ENCODE measurements at regions not wholly inside any gene's neighbourhood (a gene's known extent, or its start where the extent isn't known, plus 50 kb on each side); places are given as distances from the start of the nearest gene placed in this dataset.

- DNase-seq (ENCODE audit: low spot score) = no peak
- intact Hi-C loops (cut with DNase I) = no loop called here
These were observed 235.2 kb upstream of the IRF2BP2 start for GRCh38 chr1:234845097-234845660.

- no peak for DNase-seq (ENCODE audit: low spot score)
- intact Hi-C loops (cut with DNase I) = no loop called here
These were observed 234.6 kb upstream of the IRF2BP2 start for GRCh38 chr1:234844479-234845031.

DNA sequence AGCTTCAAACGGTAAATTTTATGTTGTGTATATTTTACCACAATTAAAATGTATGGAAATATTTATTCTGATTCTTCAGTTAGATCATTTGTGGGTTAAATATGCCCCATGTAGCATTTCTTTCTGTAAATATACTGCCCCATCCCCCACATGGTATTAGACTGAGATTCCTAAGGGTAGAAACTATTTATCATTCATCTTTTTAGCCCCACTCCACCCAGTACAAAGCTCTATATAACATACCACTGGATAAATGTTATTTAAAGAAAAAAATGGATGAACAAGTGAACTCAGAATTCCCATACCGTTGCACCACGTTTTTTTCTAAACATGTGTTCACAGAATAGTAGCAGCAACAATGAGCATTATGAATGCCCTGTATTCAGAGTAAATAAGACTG lies 234.0 kb upstream of the IRF2BP2 start:
- DNase-seq (ENCODE audit: low spot score) = no peak
- intact Hi-C loops (cut with DNase I) = no loop called here

- intact Hi-C loops (cut with DNase I) = no loop called here
- no peak for DNase-seq (ENCODE audit: low spot score)
These were observed 233.0 kb upstream of the IRF2BP2 start for GRCh38 chr1:234842726-234843641.

DNA sequence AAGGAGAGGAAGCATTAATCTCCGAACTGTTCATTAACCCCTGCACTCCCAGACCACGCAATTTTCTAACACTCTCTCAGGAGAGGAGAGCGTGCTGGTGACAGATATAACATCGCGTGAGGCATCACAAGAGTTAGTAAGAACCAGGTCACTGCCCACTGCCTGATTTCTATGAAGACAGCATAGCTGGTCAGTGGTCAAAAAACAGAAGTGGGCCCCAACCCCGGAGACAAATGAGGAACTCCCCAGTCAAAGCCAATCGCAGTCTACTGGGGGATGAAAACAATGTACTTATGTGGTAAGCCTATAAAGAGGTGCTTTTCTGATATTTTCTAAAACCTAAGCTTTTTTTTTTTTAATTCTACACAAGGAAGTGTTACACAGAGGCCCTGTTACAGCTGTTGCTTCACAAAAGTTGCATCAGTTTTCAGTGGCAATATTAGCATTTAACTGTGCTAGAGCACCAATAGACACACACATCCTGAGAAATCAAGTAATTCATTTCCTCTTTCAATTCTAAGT lies 231.8 kb upstream of the IRF2BP2 start:
- intact Hi-C loops (cut with DNase I) = no loop called here
- DNase-seq (ENCODE audit: low spot score) = no peak

DNA sequence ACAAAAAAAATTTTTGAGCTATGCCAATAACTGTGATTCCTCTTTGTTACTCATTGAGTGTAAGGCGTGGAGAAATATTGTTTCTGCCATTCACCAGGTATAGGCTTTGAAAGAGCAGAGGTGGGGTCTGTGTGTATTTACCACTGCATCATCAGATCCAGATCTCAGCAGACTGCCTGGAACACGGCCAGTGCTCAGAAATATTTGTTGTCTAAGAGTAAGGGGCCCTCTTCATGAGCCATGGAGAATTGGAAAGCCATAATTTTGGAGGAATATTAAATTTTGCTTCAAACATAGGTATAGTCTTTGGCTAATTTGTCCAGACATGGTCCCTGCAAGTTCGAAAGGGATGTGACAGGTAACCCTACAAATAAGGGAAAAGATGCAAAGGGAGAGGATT lies 231.3 kb upstream of the IRF2BP2 start:
- intact Hi-C loops (cut with DNase I) = no loop called here
- no peak for DNase-seq (ENCODE audit: low spot score)

- no peak for DNase-seq (ENCODE audit: low spot score)
- intact Hi-C loops (cut with DNase I) = no loop called here
These were observed 230.9 kb upstream of the IRF2BP2 start for GRCh38 chr1:234840843-234841242.

GRCh38 chr1:234840253-234840652 lies 230.3 kb upstream of the IRF2BP2 start:
- no peak for DNase-seq (ENCODE audit: low spot score)
- intact Hi-C loops (cut with DNase I) = no loop called here

- intact Hi-C loops (cut with DNase I) = no loop called here
- DNase-seq (ENCODE audit: low spot score) = no peak
These were observed 229.7 kb upstream of the IRF2BP2 start for GRCh38 chr1:234839663-234840062.

DNA sequence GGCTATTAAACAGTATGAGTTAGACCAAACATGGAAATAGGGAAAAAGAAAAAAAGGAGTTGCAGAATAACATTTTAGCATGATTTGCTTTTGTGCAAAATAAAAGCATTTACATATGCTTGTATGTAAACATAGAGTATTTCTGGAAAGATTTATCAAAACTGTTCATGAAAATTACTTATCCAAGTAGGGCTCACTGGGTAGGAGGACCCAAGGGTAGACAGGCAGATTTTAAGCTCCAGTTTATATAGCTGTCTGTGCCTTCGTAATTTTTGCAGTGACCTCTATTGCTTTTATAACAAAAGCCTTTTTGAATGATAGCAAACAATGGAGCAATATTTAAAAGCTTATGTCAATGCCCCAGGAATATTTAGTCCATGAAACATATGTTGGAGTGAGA lies 228.8 kb upstream of the IRF2BP2 start:
- no peak for DNase-seq (ENCODE audit: low spot score)

DNA sequence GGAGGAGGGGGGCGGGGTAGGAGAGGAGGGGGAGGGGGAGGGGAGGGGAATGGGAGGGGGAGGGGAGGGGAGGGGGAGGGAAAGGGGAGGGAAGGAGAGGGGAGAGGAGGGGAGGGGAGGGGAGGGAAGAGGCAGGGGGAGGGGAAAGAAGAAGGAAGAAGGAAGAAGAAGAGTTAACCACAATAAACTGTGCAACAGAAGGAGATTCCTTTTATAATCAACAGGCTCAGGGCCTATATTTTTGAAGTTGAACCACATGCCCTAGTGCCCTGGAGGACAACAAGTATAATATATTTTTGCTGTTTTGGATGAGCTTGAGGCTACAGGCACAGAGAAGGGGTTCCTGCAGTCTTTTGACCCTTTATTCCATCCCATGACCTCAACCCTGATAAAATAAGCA lies 228.2 kb upstream of the IRF2BP2 start:
- DNase-seq (ENCODE audit: low spot score) = no peak
- intact Hi-C loops (cut with DNase I) = no loop called here

More for the DNA sequence above, 228.8 kb upstream of the IRF2BP2 start:
- intact Hi-C loops (cut with DNase I) = no loop called here

- no peak for DNase-seq (ENCODE audit: low spot score)
- intact Hi-C loops (cut with DNase I) = no loop called here
These were observed 227.7 kb upstream of the IRF2BP2 start for GRCh38 chr1:234837713-234838112.

DNA sequence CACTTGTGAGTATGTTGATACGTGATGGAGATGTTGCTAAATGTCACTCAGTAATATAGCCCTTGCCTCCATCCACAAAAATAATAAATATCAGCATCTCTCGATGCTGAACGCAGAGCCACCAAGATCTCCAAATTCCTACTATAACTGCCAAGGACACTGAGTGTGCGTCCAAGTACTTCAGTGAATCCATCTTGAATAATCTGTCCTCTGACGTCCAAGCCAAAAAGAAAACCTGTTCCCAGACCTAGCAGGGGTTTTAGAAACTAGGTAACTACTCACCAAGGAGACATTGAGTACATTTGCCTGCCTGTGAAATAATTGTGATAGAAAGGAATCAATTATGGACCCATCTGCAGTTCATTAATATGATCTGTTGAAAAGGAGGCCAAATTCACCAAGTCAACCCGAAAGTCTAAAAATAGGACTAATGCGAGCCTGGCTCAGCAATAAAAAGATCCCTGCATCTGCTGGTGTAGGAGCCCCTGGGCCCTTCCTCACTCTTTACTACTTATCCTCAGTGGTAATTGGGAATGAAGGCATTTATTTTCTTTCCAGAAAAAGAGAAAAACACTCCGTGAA lies 226.9 kb upstream of the IRF2BP2 start:
- no peak for DNase-seq (ENCODE audit: low spot score)
- intact Hi-C loops (cut with DNase I) = no loop called here

GRCh38 chr1:234836045-234836681 lies 226.2 kb upstream of the IRF2BP2 start:
- intact Hi-C loops (cut with DNase I) = no loop called here
- no peak for DNase-seq (ENCODE audit: low spot score)

DNA sequence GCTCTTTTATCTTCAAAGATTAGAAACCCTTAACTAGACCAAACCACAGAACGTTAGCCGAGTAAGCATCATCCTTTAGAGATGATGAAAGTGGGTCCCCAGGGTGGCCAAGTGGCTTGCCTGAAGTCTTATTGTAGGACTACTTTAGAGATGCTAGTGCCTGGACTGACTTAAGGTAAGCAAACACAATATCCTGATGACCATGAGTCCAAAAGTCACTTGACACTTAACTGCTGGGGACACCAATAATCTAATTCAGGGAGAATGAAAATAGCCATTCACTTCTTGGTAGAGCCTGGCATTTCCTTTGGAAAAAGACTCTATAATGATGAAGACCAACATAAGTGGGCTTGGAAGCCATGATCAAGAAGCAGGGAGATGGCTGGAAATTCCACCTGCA lies 225.3 kb upstream of the IRF2BP2 start:
- DNase-seq (ENCODE audit: low spot score) = no peak
- intact Hi-C loops (cut with DNase I) = no loop called here

DNA sequence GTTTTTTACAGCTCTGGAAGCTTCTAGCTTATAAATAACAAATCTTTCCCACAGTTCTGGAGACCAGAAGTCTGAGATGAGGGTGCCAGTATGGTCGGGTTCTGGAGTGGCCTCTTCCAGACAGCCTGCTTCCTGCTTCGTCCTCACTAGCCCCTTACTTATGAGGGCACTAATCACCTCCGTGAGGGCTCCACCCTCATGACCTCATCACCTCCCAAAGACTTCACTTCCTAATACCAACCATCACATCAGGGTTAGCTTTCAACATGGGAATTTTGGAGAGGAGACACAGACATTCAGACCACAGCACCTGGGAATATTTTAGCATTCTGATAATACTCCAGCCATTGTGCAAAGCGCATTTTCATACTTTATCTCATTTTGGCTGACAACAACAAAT lies 223.7 kb upstream of the IRF2BP2 start:
- DNase-seq (ENCODE audit: low spot score) = no peak
- intact Hi-C loops (cut with DNase I) = no loop called here

- intact Hi-C loops (cut with DNase I) = no loop called here
- DNase-seq (ENCODE audit: low spot score) = no peak
These were observed 223.1 kb upstream of the IRF2BP2 start for GRCh38 chr1:234833118-234833517.

- no peak for DNase-seq (ENCODE audit: low spot score)
- intact Hi-C loops (cut with DNase I) = no loop called here
These were observed 217.7 kb upstream of the IRF2BP2 start for GRCh38 chr1:234827656-234828055.

DNA sequence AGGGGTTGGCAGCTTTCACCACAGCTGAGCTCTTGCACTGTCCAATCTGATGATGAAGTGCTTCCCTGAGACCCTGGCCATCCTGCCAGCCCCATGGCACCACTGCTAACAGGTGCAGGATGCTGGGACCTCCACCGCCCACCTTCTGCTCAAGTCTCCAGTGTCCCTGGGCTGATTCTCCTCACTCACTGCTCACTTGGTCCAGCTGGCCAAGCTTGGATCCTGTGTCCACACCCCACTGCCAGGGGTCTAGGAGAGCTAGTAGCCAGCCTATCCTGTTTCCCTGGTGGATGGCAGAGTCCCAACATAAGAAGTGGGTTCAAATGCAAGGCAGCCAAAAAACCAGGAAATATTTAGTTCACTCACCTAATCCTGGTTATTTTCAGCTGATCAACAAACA lies 217.2 kb upstream of the IRF2BP2 start:
- intact Hi-C loops (cut with DNase I) = no loop called here
- DNase-seq (ENCODE audit: low spot score) = no peak

DNA sequence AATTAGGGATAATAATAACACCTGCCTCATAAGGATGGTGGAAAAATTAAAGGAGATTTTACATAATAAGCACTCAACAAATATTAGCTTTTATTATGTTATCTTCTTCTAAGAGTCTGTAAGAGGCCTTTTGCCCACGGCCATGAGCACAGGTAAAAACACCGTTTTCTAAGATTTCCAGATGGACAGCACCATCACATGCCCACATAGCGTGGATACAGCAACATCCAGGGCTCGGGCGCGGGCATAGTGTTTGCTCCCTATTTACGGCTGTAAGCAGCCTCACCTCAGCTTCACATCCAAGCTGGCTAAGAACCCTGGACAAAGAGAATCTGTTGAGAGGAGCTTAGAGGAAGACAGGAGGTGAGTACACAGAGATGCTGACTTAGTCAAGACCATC lies 216.4 kb upstream of the IRF2BP2 start:
- intact Hi-C loops (cut with DNase I) = no loop called here
- no peak for DNase-seq (ENCODE audit: low spot score)
